ENCODE measurements at regions not wholly inside any gene's neighbourhood (a gene's known extent, or its start where the extent isn't known, plus 50 kb on each side); places are given as distances from the start of the nearest gene placed in this dataset.

DNA sequence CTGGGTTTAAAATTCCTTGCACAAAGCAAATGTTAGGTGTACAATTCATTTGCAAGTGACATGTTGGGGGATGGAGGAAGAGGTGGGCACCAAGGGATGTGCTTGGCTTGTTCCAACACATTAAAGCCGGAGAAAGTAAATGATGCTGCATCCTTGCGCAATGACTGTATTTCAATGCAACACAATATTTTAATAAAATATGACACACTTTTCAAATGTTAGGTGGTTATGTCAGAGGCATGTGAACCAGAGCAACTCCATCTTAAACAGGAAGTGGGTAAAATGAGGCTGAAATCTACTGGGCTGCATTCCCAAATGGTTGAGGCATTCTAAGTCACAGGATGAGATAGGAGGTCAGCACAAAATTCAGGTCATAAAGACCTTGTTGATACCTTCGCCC lies 53.6 kb upstream of the ARHGAP5 start:
- DNase-seq (ENCODE audit: low spot score), result no peak
- no peak for ATAC-seq (ENCODE audit: low FRiP score)
- TF ChIP-seq CTCF (IDR thresholded peaks at IDR 0.05), result no peak

DNA sequence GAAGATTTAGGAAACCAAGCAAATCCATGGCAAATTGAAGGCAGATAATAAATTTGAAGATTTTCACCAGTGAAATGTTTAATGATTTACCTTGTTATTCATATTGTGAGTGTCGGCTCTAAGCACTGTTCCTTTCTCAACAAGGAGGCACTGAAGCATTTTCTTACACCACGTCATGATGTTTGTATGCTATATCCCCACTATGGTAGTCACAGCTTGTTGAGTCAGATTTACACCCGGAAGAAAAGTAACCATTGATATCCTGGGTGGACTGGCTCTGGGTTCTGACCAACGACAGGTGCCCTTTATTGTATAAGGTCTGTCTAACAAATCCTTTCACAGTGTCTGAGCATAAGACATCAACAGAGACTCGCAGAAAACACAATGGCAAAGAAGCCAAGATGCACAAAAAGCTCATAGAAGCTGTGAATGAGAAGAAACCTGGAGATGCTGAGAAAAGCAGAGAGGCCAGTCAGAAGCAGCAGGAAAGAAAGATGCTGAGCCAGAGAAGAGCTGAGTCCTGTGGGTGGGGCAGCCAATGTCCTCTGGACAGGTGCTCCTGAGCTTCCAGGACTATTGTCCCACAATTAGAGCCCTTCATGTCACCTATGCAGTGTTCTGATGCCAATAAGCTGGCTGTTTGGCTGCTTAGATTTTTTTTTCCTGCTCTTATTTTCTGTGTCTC lies 49.7 kb upstream of the ARHGAP5 start:
- no peak for TF ChIP-seq CTCF (IDR thresholded peaks at IDR 0.05)
- DNase-seq (ENCODE audit: low spot score), result no peak
- no peak for ATAC-seq (ENCODE audit: low FRiP score)

All from omental fat pad (tissue), 3 donors.